GM23338 (cell line): ENCODE measurements at regions not wholly inside any gene's neighbourhood (a gene's known extent, or its start where the extent isn't known, plus 50 kb on each side); places are given as distances from the start of the nearest gene placed in this dataset.

Experiments used
- ATAC-seq: fragments of 200-7000 bp; cut with Tn5 transposase; 3 replicates; pipeline ENCODE4 v1.9.1; 2020
- DNase-seq: peaks from one replicate; pipeline ENCODE4 v3.0.0-alpha.2; 2015; ENCODE audit warnings: low spot score
- H2AFZ ChIP-seq: fragments of 200-600 bp; sonication (generic); 2 replicates; pipeline ENCODE4 v1.8.0; 2016; ENCODE audit warnings: antibody characterized with exemption, mild to moderate bottlenecking, moderate library complexity
- H3F3A ChIP-seq: fragments of 200-600 bp; sonication (generic); replicated peaks from 2 replicates; pipeline ENCODE4 v1.8.0; 2017; ENCODE audit warnings: antibody characterized with exemption, mixed run types, low read depth
- H3K27ac ChIP-seq: fragments of 200-600 bp; sonication (generic); 2 replicates; pipeline ENCODE4 v1.6.1; 2016; ENCODE audit warnings: low read depth
- H3K27me3 ChIP-seq: fragments of 200-600 bp; sonication (generic); 2 replicates; pipeline ENCODE4 v1.8.0; 2016; ENCODE audit warnings: mild to moderate bottlenecking, mixed run types, moderate library complexity; ENCODE audit not compliant: insufficient read depth
- H3K36me3 ChIP-seq: fragments of 200-600 bp; sonication (generic); 2 replicates; pipeline ENCODE4 v1.8.0; 2016; ENCODE audit warnings: mild to moderate bottlenecking; ENCODE audit not compliant: insufficient read depth
- H3K4me1 ChIP-seq: fragments of 200-600 bp; sonication (generic); 2 replicates; pipeline ENCODE4 v1.8.0; 2016; ENCODE audit warnings: mild to moderate bottlenecking, moderate library complexity; ENCODE audit not compliant: insufficient read depth
- H3K4me2 ChIP-seq: fragments of 200-600 bp; sonication (generic); 2 replicates; pipeline ENCODE4 v1.7.1; 2017; ENCODE audit warnings: mixed run types
- H3K4me3 ChIP-seq: fragments of 200-600 bp; sonication (generic); 2 replicates; pipeline ENCODE4 v1.6.1; 2016; ENCODE audit warnings: mixed run types
- H3K79me2 ChIP-seq: fragments of 200-600 bp; sonication (generic); replicated peaks from 2 replicates; pipeline ENCODE4 v1.8.0; 2017; ENCODE audit warnings: mild to moderate bottlenecking; ENCODE audit not compliant: insufficient read depth
- H3K9me2 ChIP-seq: fragments of 200-600 bp; sonication (generic); 2 replicates; pipeline ENCODE4 v1.8.0; 2017; ENCODE audit not compliant: insufficient read depth
- H4K20me1 ChIP-seq: fragments of 200-600 bp; sonication (generic); replicated peaks from 2 replicates; pipeline ENCODE4 v1.8.0; 2017; ENCODE audit warnings: mild to moderate bottlenecking; ENCODE audit not compliant: insufficient read depth
- H3K27ac Mint-ChIP-seq: 2 replicates; pipeline ENCODE4 v1.8.0; 2020; ENCODE audit warnings: inconsistent platforms, mild to moderate bottlenecking, moderate library complexity, mixed read lengths
- H3K27me3 Mint-ChIP-seq: 3 replicates; pipeline ENCODE4 v1.8.0; 2022; ENCODE audit warnings: low read depth, mild to moderate bottlenecking, moderate library complexity, mixed read lengths, inconsistent platforms; ENCODE audit not compliant: insufficient read depth, poor library complexity
- H3K36me3 Mint-ChIP-seq: 3 replicates; pipeline ENCODE4 v1.8.0; 2021; ENCODE audit warnings: low read depth, mild to moderate bottlenecking, inconsistent platforms, moderate library complexity, mixed read lengths
- H3K4me1 Mint-ChIP-seq: 3 replicates; pipeline ENCODE4 v1.8.0; 2020; ENCODE audit warnings: mild to moderate bottlenecking, inconsistent platforms, mixed read lengths
- H3K4me3 Mint-ChIP-seq: 3 replicates; pipeline ENCODE4 v1.8.0; 2021; ENCODE audit warnings: moderate library complexity, mild to moderate bottlenecking, inconsistent platforms, mixed read lengths
- H3K9me3 Mint-ChIP-seq: 3 replicates; pipeline ENCODE4 v1.8.0; 2020; ENCODE audit warnings: moderate library complexity, mild to moderate bottlenecking, inconsistent platforms, mixed read lengths
- CREB1 ChIP-seq: fragments of 250-450 bp; sonication (Bioruptor Pico); IDR thresholded peaks from 2 replicates; pipeline ENCODE4 v1.5.0; 2020; ENCODE audit warnings: low read depth, mild to moderate bottlenecking, moderate library complexity
- CTCF ChIP-seq, 2 experiments: fragments of 200-600 bp in 1 of 2; sonication (generic) in 1 of 2; conservative IDR thresholded peaks; 2 replicates each; pipeline versions ENCODE4 v1.5.1 to v1.6.1; 2016 to 2017; ENCODE audit warnings: antibody characterized with exemption in 2 of 2, low read depth in 2 of 2, mild to moderate bottlenecking in 2 of 2, moderate library complexity in 1 of 2
- ETS1 ChIP-seq: IDR thresholded peaks from 2 replicates; pipeline ENCODE4 v1.6.1; 2016; ENCODE audit warnings: antibody characterized with exemption
- EZH2 ChIP-seq: fragments of 200-600 bp; sonication (generic); IDR thresholded peaks from one replicate; pipeline ENCODE4 v1.8.0; 2017; ENCODE audit warnings: antibody characterized with exemption, mild to moderate bottlenecking, low read depth; ENCODE audit not compliant: unreplicated experiment
- EZH2phosphoT487 ChIP-seq: fragments of 200-600 bp; sonication (generic); IDR thresholded peaks from one replicate; pipeline ENCODE4 v1.8.1; 2018; ENCODE audit warnings: antibody characterized with exemption; ENCODE audit not compliant: unreplicated experiment
- JUNB ChIP-seq: IDR thresholded peaks from one replicate; pipeline ENCODE4 v1.6.1; 2016; ENCODE audit warnings: antibody characterized with exemption; ENCODE audit not compliant: unreplicated experiment
- POLR2AphosphoS5 ChIP-seq: IDR thresholded peaks from 2 replicates; pipeline ENCODE4 v1.6.1; 2016; ENCODE audit warnings: antibody characterized with exemption, low read depth
- REST ChIP-seq: IDR thresholded peaks from one replicate; pipeline ENCODE4 v1.6.1; 2018; ENCODE audit warnings: antibody characterized with exemption; ENCODE audit not compliant: unreplicated experiment
- STAT1 ChIP-seq: IDR thresholded peaks from one replicate; pipeline ENCODE4 v1.6.1; 2016; ENCODE audit warnings: antibody characterized with exemption; ENCODE audit not compliant: unreplicated experiment
- ZNF114 ChIP-seq: fragments of 250-450 bp; sonication (Bioruptor Pico); IDR thresholded peaks from 2 replicates; pipeline ENCODE4 v1.5.0; 2020; ENCODE audit warnings: mild to moderate bottlenecking, moderate library complexity
- ZNF331 ChIP-seq: fragments of 250-450 bp; sonication (Bioruptor Pico); IDR thresholded peaks from 2 replicates; pipeline ENCODE4 v1.5.0; 2020; ENCODE audit warnings: low read depth, mild to moderate bottlenecking, moderate library complexity
- ZNF462 ChIP-seq: fragments of 250-450 bp; sonication (Bioruptor Pico); IDR thresholded peaks from 2 replicates; pipeline ENCODE4 v1.5.0; 2020; ENCODE audit warnings: mild to moderate bottlenecking, moderate library complexity

GRCh38 chr12:53830631-53831030 lies 78.9 kb upstream of the CISTR start (continued):
- TF ChIP-seq ZNF114 (CRISPR knock-in tag) (no peak), ETS1 (no peak)

GRCh38 chr12:53836119-53836655 lies 84.4 kb upstream of the CISTR start:
- no peaks in the 10 kb centered on the region for H3F3A ChIP-seq
- no peak overlapping the region for H2AFZ ChIP-seq
- Mint-ChIP-seq H3K36me3 (no peaks in the 10 kb centered on the region), H3K27me3 (peaks cover 3% of the 10 kb centered on the region), H3K9me3 (no peaks in the 10 kb centered on the region; the same call in 2 of the 3 replicates), H3K4me1 (peaks cover 7% of the 10 kb centered on the region), H3K4me3 (no peak overlapping the region), H3K27ac (no peak overlapping the region)
- H3K27me3 ChIP-seq = no peaks in the 10 kb centered on the region
- H3K4me1 ChIP-seq = peaks cover 12% of the 10 kb centered on the region
- DNase-seq (no peak), ATAC-seq (no peak)
- H3K79me2 ChIP-seq = no peaks in the 10 kb centered on the region
- no peak overlapping the region for H3K4me2 ChIP-seq
- H3K4me3 ChIP-seq = no peak overlapping the region
- peaks cover 19% of the 10 kb centered on the region for H3K9me2 ChIP-seq
- H3K27ac ChIP-seq = no peak overlapping the region
- no peaks in the 10 kb centered on the region for H4K20me1 ChIP-seq
- H3K36me3 ChIP-seq = no peaks in the 10 kb centered on the region
- TF ChIP-seq EZH2 (no peak), JUNB (no peak), CTCF (conservative IDR thresholded peaks at IDR 0.05; ENCODE audit: low read depth in 2 of 2) (no peak), STAT1 (no peak), REST (no peak), POLR2AphosphoS5 (no peak), CREB1 (CRISPR knock-in tag) (no peak), ZNF331 (CRISPR knock-in tag) (no peak), ZNF462 (CRISPR knock-in tag) (no peak), EZH2phosphoT487 (no peak), ETS1 (no peak)
